Sigmoid colon (tissue), 6 donors: ENCODE measurements at regions not wholly inside any gene's neighbourhood (a gene's known extent, or its start where the extent isn't known, plus 50 kb on each side); places are given as distances from the start of the nearest gene placed in this dataset.
A peak's percentile ranks its signal among the peaks of the same experiment; 100 is the strongest.

Experiments used
- DNase-seq: peaks from one replicate; pipeline ENCODE4 v3.0.0-alpha.2; 2019
- H3K27ac ChIP-seq, 4 donors: fragments of 200-600 bp; sonication (generic); one replicate each; pipeline ENCODE4 v1.5.1; 2016 to 2019; ENCODE audit warnings: mild to moderate bottlenecking in 1 of 4
- H3K27me3 ChIP-seq, 3 donors: fragments of 200-600 bp; sonication (generic); one replicate each; pipeline ENCODE4 v1.5.1; 2019; ENCODE audit warnings: mild to moderate bottlenecking in 1 of 3
- H3K36me3 ChIP-seq, 4 donors: fragments of 200-600 bp; sonication (generic); one replicate each; pipeline ENCODE4 v1.5.1; 2016 to 2019
- H3K4me1 ChIP-seq, 4 donors: fragments of 200-600 bp; sonication (generic); one replicate each; pipeline ENCODE4 v1.5.1; 2017 to 2019
- H3K4me3 ChIP-seq, 4 donors: fragments of 200-600 bp; sonication (generic); one replicate each; pipeline ENCODE4 v1.5.1; 2017 to 2019; ENCODE audit warnings: mild to moderate bottlenecking in 2 of 4, moderate library complexity in 1 of 4
- H3K9me3 ChIP-seq, 4 donors: fragments of 200-600 bp in 3 of 4; sonication (generic) in 3 of 4; one replicate each; pipeline versions ENCODE4 v1.5.1 to v1.6.1; 2013 to 2019
- CTCF ChIP-seq, 4 experiments: fragments of 450-650 bp in 3 of 4; fragments of 200-600 bp in 1 of 4; IDR thresholded peaks; one replicate each; pipeline ENCODE4 v1.5.1; 2016 to 2019; ENCODE audit warnings: antibody characterized with exemption in 4 of 4, mild to moderate bottlenecking in 3 of 4, moderate library complexity in 2 of 4
- EP300 ChIP-seq, 4 donors: sonication (generic); formaldehyde crosslinking; IDR thresholded peaks; one replicate each; pipeline ENCODE4 v1.6.1; 2017; ENCODE audit warnings: antibody characterized with exemption in 4 of 4
- POLR2A ChIP-seq, 2 donors: fragments of 450-650 bp; IDR thresholded peaks; one replicate each; pipeline ENCODE4 v1.6.1; 2016; ENCODE audit warnings: antibody characterized with exemption in 2 of 2, mild to moderate bottlenecking in 2 of 2, moderate library complexity in 2 of 2
- POLR2AphosphoS5 ChIP-seq, 4 donors: sonication (generic); formaldehyde crosslinking; IDR thresholded peaks; one replicate each; pipeline ENCODE4 v1.6.1; 2017; ENCODE audit warnings: antibody characterized with exemption in 4 of 4
- WGBS, 2 donors: extraction: QIAGEN DNeasy Blood & Tissue Kit; methylation state at CpG; one replicate each; pipeline ENCODE4 v1.1.7; 2013; 5-methylcytosine and 5-hydroxymethylcytosine counted together
- intact Hi-C: fragments of 100-400 bp; cut with DNase I; formaldehyde crosslinking; loops from one replicate; pipeline ENCODE4 v1.15.1; 2023
- donor health status: healthy with polysubstance abuse.
- donor health status: healthy.

- TF ChIP-seq CTCF (IDR thresholded peaks at IDR 0.05) (no peak), EP300 (IDR thresholded peaks at IDR 0.05) (no peak), POLR2A (IDR thresholded peaks at IDR 0.05) (no peak), POLR2AphosphoS5 (IDR thresholded peaks at IDR 0.05) (no peak)
- DNase-seq: no peak
- Histone ChIP-seq H3K27ac (no peak overlapping the region), H3K27me3 (no peaks in the 10 kb centered on the region), H3K4me3 (no peak overlapping the region), H3K36me3 (no peaks in the 10 kb centered on the region), H3K9me3 (no peaks in the 10 kb centered on the region), H3K4me1 (peaks cover 0 to 25% (median 19%) of the 10 kb centered on the region in 4 donors)
- 35 to 36% methylated on average over 2 of the region's 2 CpGs for WGBS, 2 donors
- intact Hi-C loops: no loop called here
Measured at GRCh38 chr12:24491968-24492367, 456.9 kb downstream of the BCAT1 start.

- 82 to 87% methylated on average over 3 of the region's 3 CpGs for WGBS, 2 donors
- no peak overlapping the region for H3K4me3 ChIP-seq
- intact Hi-C loops: no loop called here
Measured at GRCh38 chr12:24489939-24490338, 459.0 kb downstream of the BCAT1 start.

GRCh38 chr12:24488906-24489619, 459.8 kb downstream of the BCAT1 start:
- intact Hi-C loops: no loop called here
- Histone ChIP-seq H3K27me3 (no peaks in the 10 kb centered on the region), H3K27ac (no peak overlapping the region), H3K9me3 (no peaks in the 10 kb centered on the region), H3K36me3 (no peaks in the 10 kb centered on the region), H3K4me1 (peaks cover 0 to 13% (median 8%) of the 10 kb centered on the region in 4 donors), H3K4me3 (no peak overlapping the region)
- DNase-seq: no peak
- TF ChIP-seq EP300 (IDR thresholded peaks at IDR 0.05): no peak
- TF ChIP-seq POLR2A (IDR thresholded peaks at IDR 0.05): no peak
- no peak for TF ChIP-seq CTCF (IDR thresholded peaks at IDR 0.05)
- no peak for TF ChIP-seq POLR2AphosphoS5 (IDR thresholded peaks at IDR 0.05)
- 63 to 78% methylated on average over 6 of the region's 6 CpGs for WGBS, 2 donors

More at GRCh38 chr12:24489939-24490338, 459.0 kb downstream of the BCAT1 start:
- DNase-seq: no peak
- TF ChIP-seq EP300 (IDR thresholded peaks at IDR 0.05) (no peak), POLR2AphosphoS5 (IDR thresholded peaks at IDR 0.05) (peak in 2 of 4 donors; percentile 65 to 71), POLR2A (IDR thresholded peaks at IDR 0.05) (no peak)
- Histone ChIP-seq H3K36me3 (no peaks in the 10 kb centered on the region), H3K27me3 (no peaks in the 10 kb centered on the region), H3K9me3 (no peaks in the 10 kb centered on the region), H3K27ac (peak overlapping the region in 2 of 4 donors; percentile 1 to 36), H3K4me1 (peaks cover 0 to 13% (median 8%) of the 10 kb centered on the region in 4 donors)

GRCh38 chr12:24488091-24488596, 460.8 kb downstream of the BCAT1 start:
- no peak for TF ChIP-seq POLR2A (IDR thresholded peaks at IDR 0.05)
- Histone ChIP-seq H3K27me3 (no peaks in the 10 kb centered on the region), H3K27ac (no peak overlapping the region), H3K4me3 (no peak overlapping the region), H3K4me1 (peaks cover 0 to 13% (median 8%) of the 10 kb centered on the region in 4 donors), H3K36me3 (no peaks in the 10 kb centered on the region), H3K9me3 (no peaks in the 10 kb centered on the region)
- intact Hi-C loops: no loop called here
- 85 to 98% methylated on average over 2 of the region's 2 CpGs for WGBS, 2 donors
- no peak for DNase-seq

- Histone ChIP-seq H3K4me3 (no peak overlapping the region), H3K4me1 (peaks cover 0 to 13% (median 8%) of the 10 kb centered on the region in 4 donors), H3K27ac (no peak overlapping the region), H3K9me3 (no peaks in the 10 kb centered on the region), H3K36me3 (no peaks in the 10 kb centered on the region), H3K27me3 (no peaks in the 10 kb centered on the region)
- intact Hi-C loops: no loop called here
- TF ChIP-seq EP300 (IDR thresholded peaks at IDR 0.05) (no peak), POLR2A (IDR thresholded peaks at IDR 0.05) (no peak), POLR2AphosphoS5 (IDR thresholded peaks at IDR 0.05) (no peak)
- WGBS, 2 donors: 89 to 90% methylated on average over 3 of the region's 3 CpGs
- no peak for DNase-seq
Measured at GRCh38 chr12:24487606-24488005, 461.3 kb downstream of the BCAT1 start.

- WGBS, 2 donors: 72 to 80% methylated on average over 3 of the region's 3 CpGs
Measured at GRCh38 chr12:24483732-24484131, 465.2 kb downstream of the BCAT1 start.

More at GRCh38 chr12:24483732-24484131, 465.2 kb downstream of the BCAT1 start:
- no peaks in the 10 kb centered on the region for H3K9me3 ChIP-seq
- H3K4me1 ChIP-seq: no peaks in the 10 kb centered on the region
- no peak for TF ChIP-seq EP300 (IDR thresholded peaks at IDR 0.05)
- TF ChIP-seq POLR2A (IDR thresholded peaks at IDR 0.05): no peak
- no peak for TF ChIP-seq POLR2AphosphoS5 (IDR thresholded peaks at IDR 0.05)
- TF ChIP-seq CTCF (IDR thresholded peaks at IDR 0.05): no peak
- no peak overlapping the region for H3K27ac ChIP-seq
- H3K27me3 ChIP-seq: no peaks in the 10 kb centered on the region
- no peaks in the 10 kb centered on the region for H3K36me3 ChIP-seq
- intact Hi-C loops: no loop called here
- no peak overlapping the region for H3K4me3 ChIP-seq
- DNase-seq: no peak
